Activated naive CD4-positive, alpha-beta T cell treated with anti-CD3 and anti-CD28 coated beads for 36 hours (primary cell): ENCODE measurements at regions not wholly inside any gene's neighbourhood (a gene's known extent, or its start where the extent isn't known, plus 50 kb on each side); places are given as distances from the start of the nearest gene placed in this dataset.

ENCODE experiments used
- CTCF ChIA-PET: fragments of 350-600 bp; sonication (Branson Sonifier 250); formaldehyde crosslinking; loops from one replicate; lab custom pipeline; 2021; ENCODE audit warnings: antibody characterized with exemption; lab: Charles Lee
- DNase-seq: peaks from one replicate; pipeline ENCODE4 v3.0.0-alpha.2; 2020
- H3K27ac Mint-ChIP-seq: one replicate; pipeline ENCODE4 v1.8.0; 2021; ENCODE audit warnings: mild to moderate bottlenecking, mixed read lengths
- H3K27me3 Mint-ChIP-seq: one replicate; pipeline ENCODE4 v1.8.0; 2021; ENCODE audit warnings: low read depth, mixed read lengths
- H3K36me3 Mint-ChIP-seq: one replicate; pipeline ENCODE4 v1.8.0; 2021; ENCODE audit warnings: low read depth, mixed read lengths
- H3K4me1 Mint-ChIP-seq: one replicate; pipeline ENCODE4 v1.8.0; 2021; ENCODE audit warnings: low read depth, mixed read lengths
- H3K4me3 Mint-ChIP-seq: one replicate; pipeline ENCODE4 v1.8.0; 2021; ENCODE audit warnings: mild to moderate bottlenecking, moderate library complexity, mixed read lengths
- H3K9me3 Mint-ChIP-seq: one replicate; pipeline ENCODE4 v1.8.0; 2021; ENCODE audit warnings: mixed read lengths
- intact Hi-C: fragments of 100-400 bp; cut with micrococcal nuclease; formaldehyde crosslinking; loops from one replicate; pipeline ENCODE4 v1.15.1; 2023

DNA sequence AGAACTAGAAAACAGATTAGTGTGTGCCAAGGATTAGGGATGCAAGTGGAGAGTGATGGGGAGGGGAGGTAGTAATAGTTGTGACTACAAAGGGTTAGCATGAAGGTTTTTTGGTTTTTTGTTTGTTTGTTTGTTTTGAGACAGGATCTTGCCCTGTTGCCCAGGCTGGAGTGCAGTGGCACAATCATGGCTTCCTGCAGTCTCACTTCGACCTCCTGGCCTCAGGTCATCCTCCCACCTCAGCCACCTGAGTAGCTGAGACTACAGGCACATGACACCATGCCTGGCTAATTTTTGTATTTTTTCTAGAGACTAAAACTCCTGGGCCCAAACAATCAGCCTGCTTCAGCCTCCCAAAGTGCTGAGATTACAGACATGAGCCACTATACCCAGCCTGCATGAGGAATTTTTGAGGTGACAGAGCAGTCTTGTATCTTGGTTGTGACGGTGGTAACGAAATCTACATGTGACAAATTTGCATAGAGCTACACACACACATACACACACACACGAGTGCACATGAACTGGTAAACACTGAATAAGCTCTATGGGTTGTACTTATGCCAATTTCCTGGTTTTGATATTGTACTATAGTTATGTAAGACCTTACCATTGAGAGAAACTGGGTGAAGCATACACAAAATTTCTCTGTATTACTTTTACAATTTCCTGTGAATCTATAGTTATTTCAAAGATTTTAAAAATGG is 59.6 kb upstream of the TOM1L1 start:
- no peaks in the 10 kb centered on the region for H3K36me3 Mint-ChIP-seq
- CTCF ChIA-PET = no interaction called here
- H3K9me3 Mint-ChIP-seq = no peaks in the 10 kb centered on the region
- intact Hi-C loops = no loop called here
- no peak overlapping the region for H3K4me3 Mint-ChIP-seq
- H3K27ac Mint-ChIP-seq = no peak overlapping the region
- peaks cover 3% of the 10 kb centered on the region for H3K27me3 Mint-ChIP-seq
- H3K4me1 Mint-ChIP-seq = no peaks in the 10 kb centered on the region
- no peak for DNase-seq

DNA sequence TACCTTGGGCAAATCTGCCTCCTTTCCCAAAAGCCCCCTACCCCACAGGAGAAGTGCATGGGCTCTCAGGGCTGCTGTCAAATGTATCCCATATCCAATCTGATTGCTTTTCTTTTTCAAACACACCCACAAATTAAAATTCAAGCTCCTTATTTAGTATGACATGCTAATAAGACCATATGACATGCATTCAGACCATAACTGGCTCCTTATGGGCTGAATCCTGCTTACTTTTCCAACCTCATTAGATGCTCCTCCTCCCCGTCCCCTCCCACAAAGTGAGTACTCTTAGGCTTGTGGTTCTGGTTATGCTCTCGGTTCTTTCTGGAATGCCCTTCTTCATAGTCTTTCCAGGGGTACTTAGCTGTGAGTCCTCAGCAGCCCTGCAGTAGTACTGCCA is 59.0 kb upstream of the TOM1L1 start:
- Mint-ChIP-seq H3K4me1 (no peaks in the 10 kb centered on the region), H3K27ac (no peak overlapping the region), H3K4me3 (no peak overlapping the region), H3K36me3 (no peaks in the 10 kb centered on the region), H3K27me3 (peaks cover 3% of the 10 kb centered on the region), H3K9me3 (no peaks in the 10 kb centered on the region)
- intact Hi-C loops = no loop called here
- CTCF ChIA-PET = no interaction called here
- no peak for DNase-seq

DNA sequence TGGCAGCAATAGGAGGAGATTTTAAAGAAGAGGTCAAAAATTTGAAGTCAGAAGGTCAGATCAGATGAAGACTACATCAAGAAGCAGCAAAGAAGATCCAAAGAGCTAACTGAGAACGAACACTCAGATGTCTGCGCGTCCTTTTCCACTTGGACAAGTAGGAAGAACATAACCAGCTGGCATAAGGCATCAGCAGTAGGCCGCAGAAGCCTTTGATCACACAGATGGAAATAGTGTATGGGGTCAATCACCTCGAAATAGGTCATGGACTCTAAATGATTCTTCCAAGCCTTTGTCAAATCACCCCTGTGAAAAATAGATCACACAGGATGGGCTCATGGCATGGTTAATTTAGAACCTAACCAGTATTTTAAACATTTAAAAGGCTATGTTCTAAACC is 56.4 kb upstream of the TOM1L1 start:
- peaks cover 3% of the 10 kb centered on the region for H3K27me3 Mint-ChIP-seq
- CTCF ChIA-PET = no interaction called here
- H3K9me3 Mint-ChIP-seq = no peaks in the 10 kb centered on the region
- intact Hi-C loops = no loop called here
- H3K4me1 Mint-ChIP-seq = no peaks in the 10 kb centered on the region
- H3K27ac Mint-ChIP-seq = no peak overlapping the region
- no peak overlapping the region for H3K4me3 Mint-ChIP-seq
- no peak for DNase-seq
- no peaks in the 10 kb centered on the region for H3K36me3 Mint-ChIP-seq

DNA sequence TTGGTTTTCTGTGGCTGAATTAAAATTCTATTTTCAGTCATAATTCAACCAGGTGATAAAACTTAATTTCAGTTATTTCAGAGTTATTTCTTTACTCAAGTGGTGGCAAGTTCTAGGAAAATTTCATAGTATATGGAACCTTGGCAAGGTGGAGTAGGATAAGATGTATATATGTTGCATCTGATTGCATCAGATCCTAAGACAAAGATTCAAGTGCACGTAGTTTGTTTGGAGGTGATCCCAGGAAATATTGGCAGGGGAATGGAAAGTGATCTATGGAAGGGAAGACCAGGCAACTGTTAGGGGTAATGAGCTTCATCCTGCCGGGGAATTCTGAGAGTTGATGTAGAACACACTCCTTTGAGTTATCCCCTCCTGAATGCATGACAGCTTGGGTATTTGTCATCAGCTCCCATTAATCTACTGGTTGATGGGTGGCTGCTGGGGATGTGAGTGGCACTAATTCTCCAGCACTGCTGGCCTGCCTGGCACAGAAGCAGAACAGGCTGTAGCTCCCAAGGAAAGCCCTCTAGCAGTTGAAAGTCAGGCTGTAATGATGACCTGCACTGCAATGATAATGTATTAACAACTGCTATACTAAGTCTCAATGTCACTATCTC is 52.2 kb upstream of the TOM1L1 start:
- Mint-ChIP-seq H3K27ac (no peak overlapping the region), H3K4me3 (no peak overlapping the region), H3K4me1 (no peaks in the 10 kb centered on the region), H3K9me3 (no peaks in the 10 kb centered on the region), H3K27me3 (peaks cover 10% of the 10 kb centered on the region), H3K36me3 (no peaks in the 10 kb centered on the region)
- CTCF ChIA-PET = no interaction called here
- intact Hi-C loops = no loop called here
- DNase-seq = no peak

DNA sequence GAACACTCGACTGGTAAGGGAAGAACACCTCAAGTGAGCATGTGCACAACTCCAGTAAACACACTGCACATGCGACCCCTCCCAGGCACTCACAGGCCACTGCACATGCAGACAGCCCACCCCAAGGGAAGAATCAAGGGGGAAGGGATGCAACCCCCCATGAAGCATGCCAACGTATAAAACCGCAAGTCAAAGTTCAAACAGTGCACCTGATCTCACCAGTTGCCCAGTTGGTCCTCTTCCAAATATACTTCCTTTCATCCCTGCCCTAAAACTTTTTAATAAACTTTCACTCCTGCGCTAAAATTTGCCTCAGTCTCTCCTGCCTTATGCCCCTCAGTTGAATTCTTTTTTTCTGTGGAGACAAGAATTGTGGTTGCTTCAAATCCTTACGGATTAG is 51.0 kb upstream of the TOM1L1 start:
- no peak overlapping the region for H3K4me3 Mint-ChIP-seq
- H3K27ac Mint-ChIP-seq = no peak overlapping the region
- no peaks in the 10 kb centered on the region for H3K36me3 Mint-ChIP-seq
- H3K27me3 Mint-ChIP-seq = peaks cover 11% of the 10 kb centered on the region
- intact Hi-C loops = no loop called here
- no peak for DNase-seq
- CTCF ChIA-PET = interaction anchor here (0.7 kb wide), 1 partner anchor 268 kb away, joined by 3 read pairs; no protein-coding TSS in a partner anchor
- H3K4me1 Mint-ChIP-seq = no peaks in the 10 kb centered on the region
- no peaks in the 10 kb centered on the region for H3K9me3 Mint-ChIP-seq
